A204.1 (cell line): ENCODE measurements at regions not wholly inside any gene's neighbourhood (a gene's known extent, or its start where the extent isn't known, plus 50 kb on each side); places are given as distances from the start of the nearest gene placed in this dataset.

ENCODE experiments used
- FAIRE-seq: peaks from 2 replicates; lab custom pipeline; 2012; peaks lifted over from hg19 to GRCh38; lab: Jason Lieb, UNC

DNA sequence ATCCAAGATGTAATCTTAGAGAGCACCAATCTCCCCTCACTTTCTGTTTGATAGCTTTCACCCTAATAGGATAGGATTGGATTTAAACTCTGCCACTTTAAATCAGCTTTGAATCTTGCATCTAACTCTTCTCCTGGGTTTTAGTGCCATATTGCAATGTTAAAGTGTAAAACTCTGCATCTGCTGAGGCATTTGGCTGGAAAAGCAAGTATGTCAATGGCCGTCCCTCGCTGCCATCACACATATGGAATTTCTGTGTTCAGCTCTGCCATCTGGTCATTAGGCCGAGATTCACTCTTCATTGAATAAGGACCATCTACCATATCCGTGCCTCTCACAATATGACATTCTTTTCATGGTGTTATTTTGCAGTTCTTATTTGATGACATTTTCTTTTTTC lies 728.1 kb upstream of the PIK3C3 start:
- no peak for FAIRE-seq

GRCh38 chr18:41226186-41226585 lies 728.8 kb upstream of the PIK3C3 start:
- FAIRE-seq, result no peak

DNA sequence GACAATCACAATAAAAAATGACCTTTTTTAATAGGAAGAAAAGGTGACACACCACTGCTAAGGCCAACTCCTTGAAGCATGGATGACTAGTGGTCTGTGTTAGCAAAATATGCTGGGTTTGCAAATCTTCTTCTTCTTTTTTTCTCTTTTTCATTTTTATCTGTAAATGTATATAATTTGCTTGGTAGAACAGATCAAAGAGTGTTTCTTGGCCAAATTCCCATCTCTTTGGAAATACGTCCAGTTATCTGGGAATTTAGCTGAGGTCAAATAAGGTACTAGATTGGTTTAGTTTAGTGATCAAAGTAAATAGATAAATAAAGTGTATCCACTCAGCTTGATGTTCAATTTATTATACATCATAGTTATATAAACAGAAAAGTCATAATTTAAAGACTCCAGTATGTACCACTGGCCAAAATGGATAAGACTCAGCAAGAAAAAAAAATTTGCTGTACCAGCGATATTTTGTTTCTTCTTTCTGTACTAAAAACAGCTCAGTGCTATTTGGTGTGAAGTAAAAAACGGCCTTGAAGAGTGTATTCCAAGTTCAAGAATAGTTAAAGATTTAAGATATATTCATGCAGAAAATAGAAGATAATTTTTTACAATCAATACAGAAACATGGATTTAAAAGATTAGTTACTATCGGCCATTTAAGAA lies 738.6 kb upstream of the PIK3C3 start:
- FAIRE-seq, result no peak

DNA sequence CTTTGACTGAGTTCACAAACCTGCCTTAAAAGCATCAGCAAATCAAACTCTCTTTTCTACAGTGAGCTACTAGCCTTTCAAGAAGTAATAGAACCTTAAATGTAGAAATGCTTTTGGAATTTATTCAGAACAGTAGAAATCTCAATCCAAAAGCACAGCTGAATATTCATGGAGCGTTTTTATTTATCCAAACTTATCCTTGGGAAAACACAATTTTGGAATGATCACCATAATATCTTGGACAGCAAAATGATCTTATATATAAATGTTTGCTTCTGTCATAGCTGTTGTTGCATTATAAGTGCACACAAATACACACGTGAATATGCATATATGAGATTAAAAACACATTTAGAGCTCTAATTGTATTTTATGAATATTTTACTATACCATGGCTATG lies 747.3 kb upstream of the PIK3C3 start:
- no peak for FAIRE-seq

DNA sequence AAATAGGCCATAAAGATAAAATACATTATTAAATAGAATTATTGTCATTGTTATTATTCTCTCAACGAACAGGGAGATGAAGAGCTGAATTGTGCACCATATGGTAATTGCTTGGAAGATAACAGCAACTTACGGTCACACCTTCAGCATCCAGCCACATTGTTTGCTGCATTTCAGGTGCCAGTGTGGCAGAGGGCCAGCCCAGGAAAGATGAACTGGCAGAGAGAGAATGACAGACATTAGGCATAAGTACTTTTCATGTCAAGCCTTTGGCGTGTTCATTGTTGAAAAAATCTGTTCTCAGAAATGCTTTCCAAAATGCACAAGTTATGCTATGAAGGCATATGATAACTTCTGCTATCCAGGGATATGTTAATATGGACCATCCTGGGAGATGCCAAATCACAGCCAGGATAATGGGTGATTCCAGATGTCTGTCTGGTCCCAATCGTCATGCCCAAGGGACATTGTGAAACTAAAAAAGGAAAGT lies 748.6 kb upstream of the PIK3C3 start:
- FAIRE-seq, result no peak

- FAIRE-seq, result no peak
Measured at GRCh38 chr18:41199212-41199611, 755.8 kb upstream of the PIK3C3 start.

DNA sequence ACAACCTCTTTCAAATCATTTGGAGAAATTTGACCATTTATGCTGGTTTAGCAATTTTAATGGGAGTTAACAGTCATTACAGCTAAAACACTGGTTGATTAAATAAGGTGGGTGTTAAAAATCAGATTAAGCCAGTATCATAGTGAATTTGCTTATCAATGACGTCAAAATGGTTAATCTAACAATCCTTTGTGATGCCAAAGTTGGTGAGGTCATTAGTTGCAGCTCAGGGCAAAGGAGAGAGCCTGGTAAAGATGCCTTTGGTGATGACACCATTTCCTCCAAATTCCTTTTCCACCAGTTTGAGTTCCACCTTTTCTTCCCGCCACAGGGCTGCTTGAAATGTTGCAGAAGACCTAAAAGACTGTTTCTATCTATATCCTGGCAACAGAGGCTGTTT lies 757.1 kb upstream of the PIK3C3 start:
- FAIRE-seq, result no peak

GRCh38 chr18:41170346-41170745 lies 784.7 kb upstream of the PIK3C3 start:
- FAIRE-seq, result no peak

DNA sequence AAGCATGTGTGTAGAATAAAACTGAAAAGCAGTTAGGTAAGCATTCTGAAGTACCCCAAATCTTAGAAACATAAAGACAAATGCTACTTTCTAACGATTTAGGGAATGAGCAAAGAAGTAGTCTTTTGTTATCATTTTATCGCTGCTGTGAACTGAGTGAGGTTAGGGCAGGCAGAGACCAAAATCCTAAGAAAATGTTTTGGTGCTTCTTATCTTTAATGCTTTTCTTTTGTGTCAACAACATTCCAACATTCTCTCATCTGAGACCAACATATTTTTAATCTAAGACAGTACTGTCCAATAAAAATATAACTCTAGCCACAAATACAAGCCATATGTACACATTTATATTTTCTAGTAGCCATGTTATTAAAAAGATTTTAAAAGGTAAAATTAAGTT lies 789.4 kb upstream of the PIK3C3 start:
- no peak for FAIRE-seq

DNA sequence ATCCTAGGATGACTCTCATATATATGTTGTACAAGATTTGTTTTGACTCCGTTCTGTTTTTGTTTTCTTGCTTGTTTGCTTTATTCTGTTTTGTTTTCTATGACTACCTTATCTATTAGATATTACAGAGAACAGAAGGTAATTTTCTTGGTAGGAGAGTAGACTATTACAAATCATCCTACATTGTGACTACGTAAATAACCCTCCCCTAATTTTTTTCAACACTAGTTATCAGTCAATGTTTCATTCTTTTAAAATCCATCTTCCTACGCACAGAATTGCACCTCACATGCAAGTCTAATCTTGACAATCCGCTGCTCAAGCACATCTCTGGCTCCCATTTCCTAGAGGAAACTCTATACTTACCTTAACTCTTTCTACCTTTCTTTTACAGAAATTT lies 792.3 kb upstream of the PIK3C3 start:
- FAIRE-seq, result no peak

DNA sequence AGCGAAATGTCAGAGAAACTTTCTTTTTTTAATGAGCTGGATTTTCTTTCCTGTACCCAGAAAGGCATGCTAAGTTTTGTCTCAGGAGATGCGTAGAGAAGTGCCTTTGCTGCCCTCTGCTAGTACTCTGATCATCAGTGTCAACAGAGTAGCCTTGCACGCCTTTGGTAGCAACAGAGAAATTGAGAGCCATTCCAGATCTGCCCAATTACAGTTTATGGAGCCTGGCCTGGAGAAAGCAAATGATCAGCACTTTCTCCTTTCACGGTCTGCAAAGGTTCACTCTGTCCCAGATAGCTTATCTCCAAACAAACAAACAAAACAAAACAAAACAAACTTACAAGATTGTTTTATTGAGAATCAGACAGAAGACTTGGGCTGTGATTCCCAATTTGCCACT lies 792.8 kb upstream of the PIK3C3 start:
- FAIRE-seq, result no peak

DNA sequence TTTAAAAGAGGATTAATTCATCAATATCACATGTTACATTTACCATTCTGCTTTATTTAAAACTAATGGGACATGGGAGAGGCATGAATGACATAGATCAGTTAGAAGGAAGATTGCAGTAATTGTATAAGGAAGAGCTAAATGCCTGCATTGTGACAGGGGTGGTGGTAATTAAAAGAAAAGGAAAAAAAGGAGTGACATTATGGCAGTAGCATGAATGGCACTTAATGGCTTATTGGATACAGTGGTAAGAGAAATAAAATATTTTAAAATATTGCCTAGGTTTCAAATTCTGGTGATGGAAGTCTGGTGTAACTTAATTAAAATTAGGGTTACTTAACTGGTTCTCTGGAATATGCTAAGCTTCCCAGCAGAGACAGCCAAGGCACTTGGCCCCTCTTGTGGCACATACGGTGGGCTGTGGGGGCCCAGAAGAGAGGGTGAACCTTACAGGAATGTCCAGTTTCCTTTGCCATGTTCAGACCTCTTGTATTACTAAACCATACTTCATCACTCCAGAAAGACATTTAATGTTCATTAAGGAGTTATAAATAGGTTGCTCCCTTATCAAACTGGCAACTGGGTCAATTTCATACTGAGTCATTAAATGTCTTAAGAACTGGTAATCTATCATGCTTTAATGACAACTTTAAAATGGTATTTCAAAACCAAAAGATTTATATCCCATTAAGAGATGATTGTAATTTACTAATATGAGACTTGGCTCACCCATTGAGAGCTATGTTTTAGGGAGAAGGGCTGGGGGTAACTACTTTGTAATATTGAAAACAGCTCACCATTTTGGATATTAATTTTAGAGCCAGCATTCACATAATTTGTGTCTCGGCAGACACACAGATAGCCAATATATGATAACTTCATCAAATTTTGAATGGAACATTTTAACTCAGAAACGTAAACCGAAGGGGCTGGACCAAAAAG lies 798.9 kb upstream of the PIK3C3 start:
- FAIRE-seq, result no peak

DNA sequence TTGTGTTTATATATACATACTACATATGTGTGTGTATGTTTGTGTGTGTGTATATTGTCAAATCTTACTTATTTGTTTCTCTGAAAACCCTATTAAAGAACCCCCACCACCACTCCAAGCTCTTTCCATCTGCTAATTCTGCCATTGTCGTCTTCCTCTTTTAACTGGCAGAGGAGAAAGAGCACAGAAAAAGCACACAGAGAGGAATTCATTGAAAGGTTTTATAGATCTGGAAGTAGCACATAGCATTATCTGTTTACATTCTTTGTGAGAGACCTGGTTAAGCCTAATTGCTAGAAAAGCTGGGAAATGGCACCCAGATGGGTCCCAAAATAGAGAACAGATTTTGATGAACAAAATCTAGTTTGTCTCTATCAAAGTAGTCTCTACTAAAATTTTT lies 800.0 kb upstream of the PIK3C3 start:
- no peak for FAIRE-seq

- no peak for FAIRE-seq
Measured at GRCh38 chr18:41153871-41154270, 801.2 kb upstream of the PIK3C3 start.

GRCh38 chr18:41150316-41150715 lies 804.7 kb upstream of the PIK3C3 start:
- FAIRE-seq, result no peak

DNA sequence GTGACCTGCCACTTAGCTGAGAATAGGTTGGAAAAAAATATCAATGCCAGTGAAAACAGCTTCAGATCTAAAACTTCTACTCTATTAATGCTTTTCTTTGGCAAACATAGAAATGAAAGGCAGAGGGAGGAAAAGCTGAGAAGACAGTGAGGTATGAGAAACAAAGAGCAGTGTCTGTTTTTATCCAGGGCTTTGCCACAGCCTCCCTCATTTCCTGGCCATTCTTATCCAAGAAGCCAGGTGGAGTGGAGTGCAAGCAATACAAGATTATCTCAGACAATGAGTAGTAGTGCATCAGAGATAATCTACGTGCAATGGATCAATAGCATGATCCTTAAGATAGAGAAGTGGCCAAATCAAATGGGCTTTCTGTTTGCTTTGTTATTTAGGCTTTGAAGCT lies 808.7 kb upstream of the PIK3C3 start:
- FAIRE-seq, result no peak

DNA sequence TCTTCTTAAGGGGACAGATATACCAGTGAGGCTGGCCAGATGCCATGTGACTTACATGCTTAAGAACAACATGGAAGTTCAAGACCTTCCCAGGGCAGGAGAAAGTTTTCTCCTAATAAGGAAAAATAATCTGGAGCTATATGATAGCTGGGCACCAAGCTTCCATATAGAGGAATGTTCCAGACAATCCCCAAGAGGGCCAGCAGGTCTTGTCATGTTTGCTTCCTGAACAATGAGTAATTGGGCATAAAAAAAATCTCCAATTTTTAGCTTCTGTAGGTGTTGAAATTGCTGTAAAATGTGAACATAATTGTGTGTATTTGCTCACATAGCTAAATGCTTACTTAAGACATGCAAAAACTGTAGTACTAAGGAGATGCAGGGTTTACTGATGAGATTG lies 809.5 kb upstream of the PIK3C3 start:
- no peak for FAIRE-seq

- FAIRE-seq, result no peak
Measured at GRCh38 chr18:41144441-41144840, 810.6 kb upstream of the PIK3C3 start.

GRCh38 chr18:41140506-41140905 lies 814.5 kb upstream of the PIK3C3 start:
- FAIRE-seq, result no peak

- no peak for FAIRE-seq
Measured at GRCh38 chr18:41135146-41135545, 819.9 kb upstream of the PIK3C3 start.

GRCh38 chr18:41134426-41134825 lies 820.6 kb upstream of the PIK3C3 start:
- no peak for FAIRE-seq

- FAIRE-seq, result no peak
Measured at GRCh38 chr18:41131050-41131449, 824.0 kb upstream of the PIK3C3 start.

DNA sequence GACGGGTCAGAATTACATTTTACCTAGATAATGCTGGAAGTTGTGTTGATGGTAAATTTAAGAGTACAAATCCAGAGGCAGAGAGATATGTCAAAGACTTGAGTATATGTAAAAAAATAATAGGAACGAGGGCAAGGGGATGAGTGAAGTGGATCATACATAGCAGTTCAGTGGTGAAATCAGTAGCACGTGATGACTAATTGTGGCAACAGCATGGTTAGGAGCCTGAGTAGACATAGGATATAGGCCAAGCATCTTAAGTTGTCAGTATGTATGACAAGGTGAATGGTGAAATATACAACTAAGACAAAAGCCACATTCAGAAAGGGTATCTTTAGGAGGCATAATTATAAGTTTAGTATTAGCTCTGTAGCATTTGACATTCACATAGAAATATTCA lies 826.5 kb upstream of the PIK3C3 start:
- no peak for FAIRE-seq

GRCh38 chr18:41128126-41128525 lies 826.9 kb upstream of the PIK3C3 start:
- FAIRE-seq, result no peak
